ENCODE measurements at regions not wholly inside any gene's neighbourhood (a gene's known extent, or its start where the extent isn't known, plus 50 kb on each side); places are given as distances from the start of the nearest gene placed in this dataset.

GRCh38 chr9:115362640-115363039 lies 244.7 kb upstream of the TNC start:
- Histone ChIP-seq H3K4me3 (ENCODE audit: low read depth, low read length) (no peak overlapping the region), H3K36me3 (ENCODE audit: control insufficient read depth, insufficient read depth, low read length) (no peaks in the 10 kb centered on the region), H3K27me3 (ENCODE audit: control insufficient read depth, insufficient read depth, low read length) (no peaks in the 10 kb centered on the region)
- CTCF ChIA-PET = no interaction called here
- POLR2A ChIA-PET = no interaction called here
- TF ChIP-seq, protein P1, sequence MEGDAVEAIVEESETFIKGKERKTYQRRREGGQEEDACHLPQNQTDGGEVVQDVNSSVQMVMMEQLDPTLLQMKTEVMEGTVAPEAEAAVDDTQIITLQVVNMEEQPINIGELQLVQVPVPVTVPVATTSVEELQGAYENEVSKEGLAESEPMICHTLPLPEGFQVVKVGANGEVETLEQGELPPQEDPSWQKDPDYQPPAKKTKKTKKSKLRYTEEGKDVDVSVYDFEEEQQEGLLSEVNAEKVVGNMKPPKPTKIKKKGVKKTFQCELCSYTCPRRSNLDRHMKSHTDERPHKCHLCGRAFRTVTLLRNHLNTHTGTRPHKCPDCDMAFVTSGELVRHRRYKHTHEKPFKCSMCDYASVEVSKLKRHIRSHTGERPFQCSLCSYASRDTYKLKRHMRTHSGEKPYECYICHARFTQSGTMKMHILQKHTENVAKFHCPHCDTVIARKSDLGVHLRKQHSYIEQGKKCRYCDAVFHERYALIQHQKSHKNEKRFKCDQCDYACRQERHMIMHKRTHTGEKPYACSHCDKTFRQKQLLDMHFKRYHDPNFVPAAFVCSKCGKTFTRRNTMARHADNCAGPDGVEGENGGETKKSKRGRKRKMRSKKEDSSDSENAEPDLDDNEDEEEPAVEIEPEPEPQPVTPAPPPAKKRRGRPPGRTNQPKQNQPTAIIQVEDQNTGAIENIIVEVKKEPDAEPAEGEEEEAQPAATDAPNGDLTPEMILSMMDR (IDR thresholded peaks at IDR 0.05; ENCODE audit: insufficient read depth, low read depth, low read length) = no peak
- DNase-seq (ENCODE audit: low read depth) = no peak

- Histone ChIP-seq H3K27me3 (ENCODE audit: control insufficient read depth, insufficient read depth, low read length) (no peaks in the 10 kb centered on the region), H3K4me3 (ENCODE audit: low read depth, low read length) (no peak overlapping the region), H3K36me3 (ENCODE audit: control insufficient read depth, insufficient read depth, low read length) (no peaks in the 10 kb centered on the region)
- CTCF ChIA-PET = no interaction called here
- TF ChIP-seq, protein P1 (IDR thresholded peaks at IDR 0.05; ENCODE audit: insufficient read depth, low read depth, low read length) = no peak
- no peak for DNase-seq (ENCODE audit: low read depth)
- POLR2A ChIA-PET = no interaction called here
Observed at GRCh38 chr9:115364991-115365390, 247.0 kb upstream of the TNC start.

DNA sequence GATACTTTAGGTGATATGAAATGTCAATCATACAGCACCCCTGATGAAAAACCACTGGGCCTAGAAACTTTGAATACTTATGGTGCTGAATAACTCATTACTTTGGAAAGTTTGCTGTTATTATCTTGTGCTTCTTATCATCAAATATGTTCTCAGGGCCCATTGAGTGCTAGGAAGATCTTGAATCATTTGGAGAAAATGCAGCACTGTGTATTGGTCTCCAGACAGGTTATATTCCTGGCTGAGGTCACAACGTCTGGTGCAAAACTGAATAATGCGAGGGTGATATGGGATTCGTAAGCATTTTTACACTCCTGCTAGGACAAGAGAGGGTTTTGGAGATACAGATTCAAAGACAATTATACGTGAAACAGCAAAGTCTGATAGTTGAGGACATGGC lies 249.4 kb upstream of the TNC start:
- ChIA-PET CTCF (no interaction called here), POLR2A (no interaction called here)
- TF ChIP-seq, protein P1 (IDR thresholded peaks at IDR 0.05; ENCODE audit: insufficient read depth, low read depth, low read length) = no peak
- Histone ChIP-seq H3K27me3 (ENCODE audit: control insufficient read depth, insufficient read depth, low read length) (no peaks in the 10 kb centered on the region), H3K36me3 (ENCODE audit: control insufficient read depth, insufficient read depth, low read length) (no peaks in the 10 kb centered on the region), H3K4me3 (ENCODE audit: low read depth, low read length) (no peak overlapping the region)
- DNase-seq (ENCODE audit: low read depth) = no peak

GRCh38 chr9:115367780-115368525 lies 250.0 kb upstream of the TNC start:
- Histone ChIP-seq H3K36me3 (ENCODE audit: control insufficient read depth, insufficient read depth, low read length) (no peaks in the 10 kb centered on the region), H3K4me3 (ENCODE audit: low read depth, low read length) (no peak overlapping the region), H3K27me3 (ENCODE audit: control insufficient read depth, insufficient read depth, low read length) (no peaks in the 10 kb centered on the region)
- ChIA-PET POLR2A (no interaction called here), CTCF (interaction anchor here (0.9 to 1.5 kb wide), 2 partner anchors 8 to 13 kb away, joined by 4 read pairs; no protein-coding TSS in a partner anchor)
- peak; percentile 33 for DNase-seq (ENCODE audit: low read depth)
- TF ChIP-seq, protein P1 (IDR thresholded peaks at IDR 0.05; ENCODE audit: insufficient read depth, low read depth, low read length) = no peak

- DNase-seq (ENCODE audit: low read depth) = peak; percentile 58
- no peaks in the 10 kb centered on the region for H3K36me3 ChIP-seq (ENCODE audit: control insufficient read depth, insufficient read depth, low read length)
- H3K4me3 ChIP-seq (ENCODE audit: low read depth, low read length) = no peak overlapping the region
- no peaks in the 10 kb centered on the region for H3K27me3 ChIP-seq (ENCODE audit: control insufficient read depth, insufficient read depth, low read length)
- TF ChIP-seq, protein P1 (IDR thresholded peaks at IDR 0.05; ENCODE audit: insufficient read depth, low read depth, low read length) = no peak
- CTCF ChIA-PET = interaction anchor here (1.4 to 1.5 kb wide), 2 partner anchors 10 to 26 kb away, joined by 3 to 4 read pairs; no protein-coding TSS in a partner anchor
- POLR2A ChIA-PET = interaction anchor here (0.5 kb wide), 1 partner anchor 104 kb away, joined by 19 read pairs; no protein-coding TSS in a partner anchor
Observed at GRCh38 chr9:115369322-115369957, 251.5 kb upstream of the TNC start.
